ENCODE measurements at regions not wholly inside any gene's neighbourhood (a gene's known extent, or its start where the extent isn't known, plus 50 kb on each side); places are given as distances from the start of the nearest gene placed in this dataset.
A peak's percentile ranks its signal among the peaks of the same experiment; 100 is the strongest.

DNA sequence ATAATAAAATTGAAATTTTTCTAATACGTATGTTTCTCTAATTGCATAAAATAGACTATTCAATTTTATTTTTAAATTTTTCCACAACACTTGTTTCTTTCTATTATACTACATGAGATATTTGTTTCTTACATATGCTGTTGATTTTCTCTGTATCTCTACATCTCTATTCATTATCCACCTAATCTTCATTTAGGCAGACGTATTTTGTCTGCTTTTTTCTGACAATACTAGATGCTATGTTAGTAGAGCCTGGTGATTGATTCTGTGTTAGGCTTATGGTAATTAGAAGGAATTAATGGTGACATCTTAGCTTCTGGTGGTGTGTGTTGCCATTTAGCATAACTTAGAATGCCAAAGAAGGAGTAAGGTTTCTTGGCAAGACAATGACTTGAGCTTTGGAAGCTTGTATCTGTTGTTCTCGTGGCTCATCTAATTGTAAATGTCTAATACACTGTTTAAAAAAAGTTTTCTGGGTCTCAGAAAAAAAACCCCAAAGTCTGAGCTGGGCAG, 1610.7 kb upstream of the PCDH20 start:
- H2AFZ ChIP-seq (ENCODE audit: low read depth, low read length, severe bottlenecking) = peak overlapping the region; percentile 77
- H4K20me1 ChIP-seq (ENCODE audit: low read depth, low read length) = no peaks in the 10 kb centered on the region
- H3K4me3 ChIP-seq (ENCODE audit: insufficient read depth, low read length, poor library complexity, severe bottlenecking) = no peak overlapping the region
- no peak overlapping the region for H3K27ac ChIP-seq (ENCODE audit: low read depth, low read length)
- no peaks in the 10 kb centered on the region for H3K9me2 ChIP-seq (replicated peaks; ENCODE audit: insufficient read depth, low read length)
- H3K36me3 ChIP-seq (ENCODE audit: low read length) = no peaks in the 10 kb centered on the region
- no peaks in the 10 kb centered on the region for H3K27me3 ChIP-seq (ENCODE audit: low read length)
- no peak for TF ChIP-seq EZH2phosphoT487 (conservative IDR thresholded peaks at IDR 0.05; ENCODE audit: low read length)
- TF ChIP-seq, protein P1, sequence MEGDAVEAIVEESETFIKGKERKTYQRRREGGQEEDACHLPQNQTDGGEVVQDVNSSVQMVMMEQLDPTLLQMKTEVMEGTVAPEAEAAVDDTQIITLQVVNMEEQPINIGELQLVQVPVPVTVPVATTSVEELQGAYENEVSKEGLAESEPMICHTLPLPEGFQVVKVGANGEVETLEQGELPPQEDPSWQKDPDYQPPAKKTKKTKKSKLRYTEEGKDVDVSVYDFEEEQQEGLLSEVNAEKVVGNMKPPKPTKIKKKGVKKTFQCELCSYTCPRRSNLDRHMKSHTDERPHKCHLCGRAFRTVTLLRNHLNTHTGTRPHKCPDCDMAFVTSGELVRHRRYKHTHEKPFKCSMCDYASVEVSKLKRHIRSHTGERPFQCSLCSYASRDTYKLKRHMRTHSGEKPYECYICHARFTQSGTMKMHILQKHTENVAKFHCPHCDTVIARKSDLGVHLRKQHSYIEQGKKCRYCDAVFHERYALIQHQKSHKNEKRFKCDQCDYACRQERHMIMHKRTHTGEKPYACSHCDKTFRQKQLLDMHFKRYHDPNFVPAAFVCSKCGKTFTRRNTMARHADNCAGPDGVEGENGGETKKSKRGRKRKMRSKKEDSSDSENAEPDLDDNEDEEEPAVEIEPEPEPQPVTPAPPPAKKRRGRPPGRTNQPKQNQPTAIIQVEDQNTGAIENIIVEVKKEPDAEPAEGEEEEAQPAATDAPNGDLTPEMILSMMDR (IDR thresholded peaks at IDR 0.05; ENCODE audit: insufficient read depth, low read length, poor library complexity, severe bottlenecking) = no peak
- peaks cover 6% of the 10 kb centered on the region; the same call in 1 of the 2 replicates for H3K9me3 ChIP-seq (ENCODE audit: insufficient read depth, low read length)
- no peaks in the 10 kb centered on the region for H3K79me2 ChIP-seq (ENCODE audit: insufficient read depth, low read length)
- H3K4me2 ChIP-seq (ENCODE audit: low read depth, low read length, poor library complexity, severe bottlenecking) = no peak overlapping the region
- no peak overlapping the region for H3K9ac ChIP-seq (ENCODE audit: low read length)
- H3F3A ChIP-seq (ENCODE audit: insufficient read depth) = no peaks in the 10 kb centered on the region

DNA sequence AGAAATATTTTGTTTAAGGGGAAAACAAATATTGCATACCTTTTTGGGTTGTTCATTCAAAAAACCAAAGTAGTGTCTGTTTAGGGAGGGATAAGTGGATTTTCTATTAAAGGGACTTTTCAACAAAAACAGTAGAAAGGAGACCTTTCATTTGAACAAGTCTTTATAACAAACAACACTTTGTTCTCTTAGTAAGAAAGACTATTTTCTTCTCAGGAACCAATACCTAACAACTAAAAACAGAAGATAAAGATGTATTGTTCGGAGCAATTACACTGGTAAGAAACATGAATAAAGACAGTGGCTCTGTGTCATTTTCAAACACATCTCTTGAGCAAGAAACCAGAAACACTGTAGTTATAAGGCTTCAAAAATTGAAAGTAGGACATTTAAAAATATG, 1610.1 kb upstream of the PCDH20 start:
- H3K79me2 ChIP-seq (ENCODE audit: insufficient read depth, low read length) = no peaks in the 10 kb centered on the region
- H3K27ac ChIP-seq (ENCODE audit: low read depth, low read length) = no peak overlapping the region
- peaks cover 6% of the 10 kb centered on the region; the same call in 1 of the 2 replicates for H3K9me3 ChIP-seq (ENCODE audit: insufficient read depth, low read length)
- peak overlapping the region; percentile 30 for H2AFZ ChIP-seq (ENCODE audit: low read depth, low read length, severe bottlenecking)
- H3K36me3 ChIP-seq (ENCODE audit: low read length) = no peaks in the 10 kb centered on the region
- no peaks in the 10 kb centered on the region for H3K27me3 ChIP-seq (ENCODE audit: low read length)
- H3F3A ChIP-seq (ENCODE audit: insufficient read depth) = no peaks in the 10 kb centered on the region
- H3K9me2 ChIP-seq (replicated peaks; ENCODE audit: insufficient read depth, low read length) = no peaks in the 10 kb centered on the region
- H3K4me3 ChIP-seq (ENCODE audit: insufficient read depth, low read length, poor library complexity, severe bottlenecking) = no peak overlapping the region
- no peak overlapping the region for H3K9ac ChIP-seq (ENCODE audit: low read length)
- H4K20me1 ChIP-seq (ENCODE audit: low read depth, low read length) = no peaks in the 10 kb centered on the region
- TF ChIP-seq, protein P1 (IDR thresholded peaks at IDR 0.05; ENCODE audit: insufficient read depth, low read length, poor library complexity, severe bottlenecking) = no peak
- H3K4me2 ChIP-seq (ENCODE audit: low read depth, low read length, poor library complexity, severe bottlenecking) = no peak overlapping the region

DNA sequence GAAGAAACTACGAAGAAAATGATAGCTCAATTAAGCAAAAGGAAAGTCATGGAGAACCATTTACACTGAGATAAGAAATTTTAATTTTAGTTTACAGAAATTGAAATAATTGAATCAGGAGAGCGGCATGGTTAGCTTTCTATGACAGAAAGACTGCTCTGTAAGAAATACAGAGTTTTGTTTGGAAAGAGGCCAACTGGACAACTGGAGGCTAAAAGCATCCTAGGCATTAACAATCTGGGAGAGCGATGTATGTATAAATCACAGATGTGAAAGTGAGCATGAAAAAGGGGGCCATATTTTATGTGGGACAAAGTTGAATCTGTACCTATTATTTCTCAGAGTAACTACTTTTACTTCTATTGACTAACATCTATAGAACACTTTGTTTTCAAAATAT, 1608.8 kb upstream of the PCDH20 start:
- Histone ChIP-seq H3F3A (ENCODE audit: insufficient read depth) (no peaks in the 10 kb centered on the region), H3K9me2 (replicated peaks; ENCODE audit: insufficient read depth, low read length) (no peaks in the 10 kb centered on the region), H4K20me1 (ENCODE audit: low read depth, low read length) (no peaks in the 10 kb centered on the region), H3K27me3 (ENCODE audit: low read length) (no peaks in the 10 kb centered on the region), H3K9ac (ENCODE audit: low read length) (no peak overlapping the region), H2AFZ (ENCODE audit: low read depth, low read length, severe bottlenecking) (no peak overlapping the region), H3K79me2 (ENCODE audit: insufficient read depth, low read length) (no peaks in the 10 kb centered on the region), H3K4me2 (ENCODE audit: low read depth, low read length, poor library complexity, severe bottlenecking) (no peak overlapping the region), H3K36me3 (ENCODE audit: low read length) (no peaks in the 10 kb centered on the region), H3K4me3 (ENCODE audit: insufficient read depth, low read length, poor library complexity, severe bottlenecking) (no peak overlapping the region), H3K9me3 (ENCODE audit: insufficient read depth, low read length) (peaks cover 6% of the 10 kb centered on the region; the same call in 1 of the 2 replicates), H3K27ac (ENCODE audit: low read depth, low read length) (no peak overlapping the region)
- TF ChIP-seq, protein P1 (IDR thresholded peaks at IDR 0.05; ENCODE audit: insufficient read depth, low read length, poor library complexity, severe bottlenecking) = no peak
- TF ChIP-seq EZH2phosphoT487 (conservative IDR thresholded peaks at IDR 0.05; ENCODE audit: low read length) = no peak

All from SU-DHL-6 (cell line).